ENCODE measurements at regions not wholly inside any gene's neighbourhood (a gene's known extent, or its start where the extent isn't known, plus 50 kb on each side); places are given as distances from the start of the nearest gene placed in this dataset.
A peak's percentile ranks its signal among the peaks of the same experiment; 100 is the strongest.

DNA sequence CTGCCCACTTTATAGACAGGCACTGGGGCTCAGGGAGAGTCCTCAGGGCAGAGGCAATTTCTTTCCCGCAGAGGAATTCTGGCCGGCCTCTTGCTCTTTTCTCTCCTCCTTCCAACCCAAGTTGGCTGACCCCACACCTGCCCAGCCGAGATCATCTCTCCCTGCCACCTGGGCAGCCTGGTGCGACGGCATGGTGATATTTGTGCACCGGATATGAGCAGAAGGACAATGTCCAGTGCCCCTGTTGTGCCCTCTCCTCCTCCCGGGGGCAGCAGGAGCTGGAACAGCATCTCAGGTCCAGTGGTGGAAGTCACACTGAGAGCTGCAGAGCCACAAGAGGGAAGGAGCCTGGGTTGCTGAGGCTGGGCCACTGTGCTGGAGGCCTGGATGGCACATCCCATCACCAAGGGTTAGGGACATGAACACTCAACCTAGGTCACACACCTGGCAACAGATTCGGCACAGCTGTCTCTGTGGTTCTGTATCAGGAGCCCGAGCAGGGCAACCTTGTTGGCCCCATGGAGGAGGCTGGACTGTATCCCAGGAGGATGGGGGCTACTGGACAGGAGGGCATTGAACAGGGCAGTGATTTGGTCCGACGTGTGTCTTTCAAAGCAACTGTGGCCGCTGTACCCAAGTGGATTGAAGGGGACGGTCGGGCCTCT, 57.7 kb upstream of the DIO3 start:
- Histone ChIP-seq H3K27ac (no peak overlapping the region), H3K27me3 (replicated peaks; ENCODE audit: insufficient read depth) (no peaks in the 10 kb centered on the region), H3K9me3 (no peaks in the 10 kb centered on the region), H3K4me1 (replicated peaks) (no peaks in the 10 kb centered on the region), H3K4me3 (no peak overlapping the region), H3K36me3 (no peaks in the 10 kb centered on the region)
- no peak for DNase-seq (ENCODE audit: low spot score)
- intact Hi-C loops (cut with DNase I) = no loop called here
- 95% methylated on average over 14 of the region's 14 CpGs for WGBS
- no peak for TF ChIP-seq POLR2A (IDR thresholded peaks at IDR 0.05)
- no peak for TF ChIP-seq POLR2AphosphoS5 (IDR thresholded peaks at IDR 0.05)
- TF ChIP-seq, protein P1, sequence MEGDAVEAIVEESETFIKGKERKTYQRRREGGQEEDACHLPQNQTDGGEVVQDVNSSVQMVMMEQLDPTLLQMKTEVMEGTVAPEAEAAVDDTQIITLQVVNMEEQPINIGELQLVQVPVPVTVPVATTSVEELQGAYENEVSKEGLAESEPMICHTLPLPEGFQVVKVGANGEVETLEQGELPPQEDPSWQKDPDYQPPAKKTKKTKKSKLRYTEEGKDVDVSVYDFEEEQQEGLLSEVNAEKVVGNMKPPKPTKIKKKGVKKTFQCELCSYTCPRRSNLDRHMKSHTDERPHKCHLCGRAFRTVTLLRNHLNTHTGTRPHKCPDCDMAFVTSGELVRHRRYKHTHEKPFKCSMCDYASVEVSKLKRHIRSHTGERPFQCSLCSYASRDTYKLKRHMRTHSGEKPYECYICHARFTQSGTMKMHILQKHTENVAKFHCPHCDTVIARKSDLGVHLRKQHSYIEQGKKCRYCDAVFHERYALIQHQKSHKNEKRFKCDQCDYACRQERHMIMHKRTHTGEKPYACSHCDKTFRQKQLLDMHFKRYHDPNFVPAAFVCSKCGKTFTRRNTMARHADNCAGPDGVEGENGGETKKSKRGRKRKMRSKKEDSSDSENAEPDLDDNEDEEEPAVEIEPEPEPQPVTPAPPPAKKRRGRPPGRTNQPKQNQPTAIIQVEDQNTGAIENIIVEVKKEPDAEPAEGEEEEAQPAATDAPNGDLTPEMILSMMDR (IDR thresholded peaks at IDR 0.05) = no peak

DNA sequence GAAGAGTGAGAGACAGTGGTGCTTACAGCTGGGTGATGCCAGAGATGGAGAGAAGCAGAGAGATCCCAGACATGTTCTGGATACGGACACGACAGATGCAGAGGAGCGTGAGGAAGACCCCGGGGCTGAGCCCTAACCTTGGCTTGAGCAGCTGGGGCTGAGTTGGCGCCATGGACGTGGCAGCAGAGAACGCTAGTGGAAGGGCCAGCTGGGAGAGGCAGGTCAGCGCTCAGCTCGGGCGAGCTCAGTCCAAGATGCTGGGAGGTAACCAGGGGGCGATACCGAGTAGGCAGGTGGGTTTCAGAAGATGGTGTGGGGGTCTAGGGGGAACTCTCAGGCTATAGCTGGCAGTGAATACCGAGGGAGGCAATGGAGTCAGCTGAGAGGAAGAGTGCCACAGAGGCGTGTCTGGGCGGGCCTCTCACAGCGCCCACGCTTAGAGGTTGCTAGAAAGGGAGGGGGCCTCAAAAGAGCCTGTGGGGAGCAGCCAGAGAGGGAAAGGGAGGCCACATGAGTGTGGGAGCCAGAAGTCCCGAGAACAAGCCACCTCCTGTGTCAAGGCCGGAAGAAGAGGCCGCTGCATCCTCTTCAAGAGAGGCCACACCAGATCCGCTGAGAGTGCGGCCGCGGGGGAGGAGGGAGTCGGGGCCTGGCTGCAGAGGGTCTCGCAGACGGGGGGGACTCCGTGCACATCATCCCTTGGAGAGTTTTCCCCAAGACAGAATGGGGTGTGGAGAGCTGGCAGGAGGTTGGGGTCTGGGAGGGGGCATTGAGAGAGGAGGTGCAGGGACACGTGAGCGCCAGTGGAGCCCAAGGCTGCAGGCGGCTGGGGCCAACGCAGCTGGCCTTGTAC, 57.0 kb upstream of the DIO3 start:
- TF ChIP-seq, protein P1 (IDR thresholded peaks at IDR 0.05) = no peak
- no peak for TF ChIP-seq POLR2AphosphoS5 (IDR thresholded peaks at IDR 0.05)
- TF ChIP-seq POLR2A (IDR thresholded peaks at IDR 0.05) = no peak
- 88% methylated on average over 32 of the region's 32 CpGs for WGBS
- intact Hi-C loops (cut with DNase I) = no loop called here
- H3K27me3 ChIP-seq (replicated peaks; ENCODE audit: insufficient read depth) = no peaks in the 10 kb centered on the region
- DNase-seq (ENCODE audit: low spot score) = no peak
- no peaks in the 10 kb centered on the region for H3K36me3 ChIP-seq
- H3K4me3 ChIP-seq = no peak overlapping the region
- H3K9me3 ChIP-seq = no peaks in the 10 kb centered on the region
- H3K27ac ChIP-seq = no peak overlapping the region
- H3K4me1 ChIP-seq (replicated peaks) = no peaks in the 10 kb centered on the region

DNA sequence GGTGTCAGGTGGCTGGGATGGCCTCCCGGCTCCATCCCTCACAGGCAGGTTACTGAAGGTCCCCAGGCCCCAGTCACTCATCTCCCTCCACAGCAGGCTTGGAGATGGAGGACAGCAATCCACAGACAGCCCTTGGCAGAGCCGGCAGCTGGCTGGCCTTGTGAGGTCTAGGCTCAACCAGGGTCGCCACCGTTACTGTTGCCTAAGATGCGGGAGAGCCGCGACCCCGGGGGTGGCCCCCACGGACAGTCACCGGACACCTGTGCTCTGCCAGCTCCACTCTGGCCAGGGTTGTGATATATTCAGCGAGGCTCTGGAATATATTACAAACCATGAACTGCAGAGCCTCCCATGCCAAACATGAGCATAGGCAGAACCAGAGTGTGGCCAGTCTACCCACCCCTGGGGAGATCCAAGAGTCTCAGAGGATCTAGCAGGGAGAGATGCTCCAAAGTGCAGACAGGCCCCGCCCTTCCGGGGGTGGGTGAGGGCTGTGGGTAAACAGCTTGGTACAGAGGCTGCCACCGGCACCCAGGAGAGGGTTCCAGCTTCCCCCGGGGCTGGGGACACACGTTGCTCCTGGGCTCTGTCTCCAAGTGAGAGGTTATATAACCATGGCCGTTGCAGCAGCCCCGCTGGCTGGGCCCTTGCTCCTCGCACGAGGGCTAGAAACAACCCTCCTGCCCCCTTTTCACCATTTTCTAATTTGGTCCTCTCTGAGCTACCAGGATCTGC, 55.9 kb upstream of the DIO3 start:
- Histone ChIP-seq H3K27me3 (replicated peaks; ENCODE audit: insufficient read depth) (no peaks in the 10 kb centered on the region), H3K9me3 (no peaks in the 10 kb centered on the region), H3K4me3 (no peak overlapping the region), H3K36me3 (no peaks in the 10 kb centered on the region), H3K4me1 (replicated peaks) (no peaks in the 10 kb centered on the region), H3K27ac (no peak overlapping the region)
- DNase-seq (ENCODE audit: low spot score) = peak; percentile 80
- intact Hi-C loops (cut with DNase I) = no loop called here
- 64% methylated on average over 18 of the region's 20 CpGs for WGBS
- TF ChIP-seq POLR2AphosphoS5 (IDR thresholded peaks at IDR 0.05) = peak; percentile 78
- no peak for TF ChIP-seq POLR2A (IDR thresholded peaks at IDR 0.05)

DNA sequence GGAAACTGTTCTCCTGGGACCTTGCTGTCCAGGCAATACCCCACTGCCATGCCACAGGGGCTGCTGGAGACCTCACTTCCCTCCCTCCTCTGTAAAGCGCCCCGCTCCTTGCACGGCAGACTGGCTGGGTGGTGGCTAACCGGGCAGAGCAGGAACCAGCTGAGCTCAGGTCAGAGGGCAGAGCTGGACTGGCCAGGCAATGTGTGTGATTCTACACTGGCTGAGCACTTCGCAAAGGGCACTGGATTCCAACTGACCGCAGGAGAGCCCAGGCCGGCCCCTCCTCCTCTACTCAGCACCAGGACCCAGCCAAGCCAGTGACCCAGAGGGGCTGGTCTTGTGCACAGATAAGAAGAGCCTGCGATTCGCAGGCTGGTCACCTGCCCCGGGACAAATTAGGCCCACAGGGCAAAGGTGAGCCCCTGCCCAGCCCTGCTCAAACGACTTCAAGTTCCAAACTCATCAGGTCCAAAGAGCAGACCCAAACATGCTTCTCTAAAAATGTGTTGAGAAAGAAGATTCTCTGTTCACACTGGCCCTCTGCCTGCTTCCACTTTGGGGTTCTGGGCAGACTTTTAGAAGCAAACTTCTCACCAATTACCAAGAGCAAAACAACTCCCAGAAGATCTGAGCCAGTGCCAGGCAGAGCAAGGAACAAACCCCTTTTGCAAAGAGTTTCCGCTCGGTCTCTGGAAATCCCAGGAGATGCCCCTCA, 54.9 kb upstream of the DIO3 start:
- no peak for DNase-seq (ENCODE audit: low spot score)
- 83% methylated on average over 13 of the region's 13 CpGs for WGBS
- no peaks in the 10 kb centered on the region for H3K9me3 ChIP-seq
- no peaks in the 10 kb centered on the region for H3K36me3 ChIP-seq
- no peaks in the 10 kb centered on the region for H3K4me1 ChIP-seq (replicated peaks)
- TF ChIP-seq POLR2A (IDR thresholded peaks at IDR 0.05) = no peak
- TF ChIP-seq, protein P1 (IDR thresholded peaks at IDR 0.05) = no peak
- TF ChIP-seq POLR2AphosphoS5 (IDR thresholded peaks at IDR 0.05) = no peak
- H3K27me3 ChIP-seq (replicated peaks; ENCODE audit: insufficient read depth) = no peaks in the 10 kb centered on the region
- H3K4me3 ChIP-seq = no peak overlapping the region
- intact Hi-C loops (cut with DNase I) = no loop called here
- H3K27ac ChIP-seq = no peak overlapping the region

Data from prostate gland (tissue), 2 donors.